Mucosa of rectum (tissue), 2 donors: ENCODE measurements at regions not wholly inside any gene's neighbourhood (a gene's known extent, or its start where the extent isn't known, plus 50 kb on each side); places are given as distances from the start of the nearest gene placed in this dataset.

Source experiments
- H3K27ac ChIP-seq, 2 donors: one replicate each; pipeline ENCODE4 v1.7.0; 2013; ENCODE audit warnings: inconsistent platforms in 2 of 2, low read depth in 2 of 2, low read length in 2 of 2
- H3K27me3 ChIP-seq, 2 donors: one replicate each; pipeline ENCODE4 v1.7.0; 2013; ENCODE audit warnings: low read length in 2 of 2; ENCODE audit not compliant: control insufficient read depth in 2 of 2, insufficient read depth in 2 of 2
- H3K36me3 ChIP-seq, 2 donors: one replicate each; pipeline ENCODE4 v1.7.0; 2013; ENCODE audit warnings: low read length in 2 of 2; ENCODE audit not compliant: control insufficient read depth in 2 of 2, insufficient read depth in 2 of 2
- H3K4me1 ChIP-seq, 2 donors: one replicate each; pipeline ENCODE4 v1.7.0; 2013; ENCODE audit warnings: low read length in 2 of 2, mild to moderate bottlenecking in 1 of 2; ENCODE audit not compliant: control insufficient read depth in 2 of 2, insufficient read depth in 2 of 2
- H3K4me3 ChIP-seq, 2 donors: one replicate each; pipeline ENCODE4 v1.7.0; 2013; ENCODE audit warnings: low read length in 2 of 2
- H3K9ac ChIP-seq, 2 donors: one replicate each; pipeline ENCODE4 v1.7.0; 2013; ENCODE audit warnings: low read length in 2 of 2, low read depth in 1 of 2, mild to moderate bottlenecking in 1 of 2
- H3K9me3 ChIP-seq, 2 donors: one replicate each; pipeline ENCODE4 v1.7.0; 2013; ENCODE audit warnings: low read length in 2 of 2; ENCODE audit not compliant: control insufficient read depth in 2 of 2
- donor health status: healthy.
- donor health status: Normal muscosa, but diverticular disease.

- no peak overlapping the region for H3K9ac ChIP-seq
- H3K4me3 ChIP-seq, result no peak overlapping the region
- no peaks in the 10 kb centered on the region for H3K4me1 ChIP-seq
- H3K27ac ChIP-seq, result no peak overlapping the region
- no peaks in the 10 kb centered on the region for H3K27me3 ChIP-seq
- no peaks in the 10 kb centered on the region for H3K9me3 ChIP-seq
- H3K36me3 ChIP-seq, result no peaks in the 10 kb centered on the region
Observed at GRCh38 chr14:101050901-101051490, 147.5 kb upstream of the RTL1 start.

DNA sequence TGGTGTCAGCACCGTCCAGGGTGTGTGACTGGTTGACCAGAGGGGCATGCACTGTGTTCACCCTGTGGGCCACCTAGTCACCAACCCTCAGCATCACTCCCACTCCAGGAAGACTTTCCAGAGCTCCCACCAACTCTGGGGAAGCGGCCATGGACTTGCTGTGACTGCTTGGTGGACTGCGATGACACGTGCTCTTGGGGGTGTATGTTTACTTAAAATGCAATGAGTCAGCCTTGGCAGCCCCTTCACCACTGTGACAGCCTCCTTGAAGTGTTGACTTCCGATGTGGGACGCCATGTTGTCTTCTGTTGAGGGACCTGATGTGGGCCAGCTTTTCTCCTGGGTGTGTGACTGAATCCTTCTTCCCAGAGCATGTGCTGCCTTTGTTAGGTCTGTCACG lies 151.1 kb upstream of the RTL1 start:
- Histone ChIP-seq H3K4me1 (no peaks in the 10 kb centered on the region), H3K27ac (no peak overlapping the region)

GRCh38 chr14:101055106-101055662 lies 151.7 kb upstream of the RTL1 start:
- Histone ChIP-seq H3K4me1 (no peaks in the 10 kb centered on the region), H3K4me3 (no peak overlapping the region), H3K27ac (no peak overlapping the region), H3K9me3 (no peaks in the 10 kb centered on the region), H3K9ac (no peak overlapping the region), H3K36me3 (no peaks in the 10 kb centered on the region), H3K27me3 (no peaks in the 10 kb centered on the region)

More for the DNA sequence above, 151.1 kb upstream of the RTL1 start:
- Histone ChIP-seq H3K4me3 (no peak overlapping the region), H3K27me3 (no peaks in the 10 kb centered on the region), H3K36me3 (no peaks in the 10 kb centered on the region), H3K9ac (no peak overlapping the region), H3K9me3 (no peaks in the 10 kb centered on the region)

GRCh38 chr14:101055776-101056374 lies 152.4 kb upstream of the RTL1 start:
- H3K4me3 ChIP-seq, result no peak overlapping the region
- H3K9ac ChIP-seq, result no peak overlapping the region
- no peak overlapping the region for H3K27ac ChIP-seq
- no peaks in the 10 kb centered on the region for H3K27me3 ChIP-seq
- H3K4me1 ChIP-seq, result no peaks in the 10 kb centered on the region
- no peaks in the 10 kb centered on the region for H3K9me3 ChIP-seq
- H3K36me3 ChIP-seq, result no peaks in the 10 kb centered on the region

DNA sequence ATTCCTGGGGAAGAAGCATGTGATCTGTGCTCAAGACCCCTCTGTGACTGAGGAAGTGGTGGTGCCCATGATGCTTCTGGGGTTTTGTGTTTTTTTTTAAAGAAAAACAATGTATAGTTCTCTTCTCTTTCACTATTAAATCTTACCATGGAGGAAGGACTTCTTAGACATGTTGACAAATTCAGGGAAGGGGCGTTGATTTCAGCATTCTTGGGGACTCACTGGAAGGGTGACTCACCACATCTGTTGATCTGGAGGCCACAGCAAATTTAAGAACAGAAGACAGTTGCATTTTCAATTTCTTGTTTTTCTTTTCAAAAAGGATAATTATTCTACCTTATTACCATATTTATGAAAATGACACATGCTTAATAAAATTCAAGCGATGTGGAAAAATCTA lies 152.9 kb upstream of the RTL1 start:
- Histone ChIP-seq H3K36me3 (no peaks in the 10 kb centered on the region), H3K4me1 (no peaks in the 10 kb centered on the region), H3K9ac (no peak overlapping the region), H3K27ac (no peak overlapping the region), H3K27me3 (no peaks in the 10 kb centered on the region), H3K4me3 (no peak overlapping the region), H3K9me3 (no peaks in the 10 kb centered on the region)

DNA sequence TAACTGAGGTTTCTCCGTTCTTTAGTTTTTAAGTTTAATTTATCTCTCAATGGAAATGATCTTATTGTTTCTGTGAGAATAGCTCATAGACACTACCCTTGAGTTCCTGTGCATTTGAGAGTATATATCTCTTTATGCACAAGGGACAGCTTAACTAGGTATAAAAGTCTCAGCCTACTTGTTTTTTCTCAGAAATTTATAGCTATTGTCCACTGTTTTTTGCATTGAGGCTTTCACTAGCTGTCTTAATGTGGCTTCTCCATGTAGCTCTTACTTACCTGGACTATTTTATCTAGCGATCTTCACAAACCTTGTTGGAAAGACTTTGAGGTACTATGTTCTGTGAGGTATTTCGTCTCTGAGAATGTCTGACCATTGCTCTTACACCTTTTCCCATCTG lies 153.9 kb upstream of the RTL1 start:
- no peaks in the 10 kb centered on the region for H3K9me3 ChIP-seq
- no peak overlapping the region for H3K4me3 ChIP-seq
- H3K4me1 ChIP-seq, result no peaks in the 10 kb centered on the region
- no peak overlapping the region for H3K9ac ChIP-seq
- H3K27ac ChIP-seq, result no peak overlapping the region
- no peaks in the 10 kb centered on the region for H3K36me3 ChIP-seq
- no peaks in the 10 kb centered on the region for H3K27me3 ChIP-seq

DNA sequence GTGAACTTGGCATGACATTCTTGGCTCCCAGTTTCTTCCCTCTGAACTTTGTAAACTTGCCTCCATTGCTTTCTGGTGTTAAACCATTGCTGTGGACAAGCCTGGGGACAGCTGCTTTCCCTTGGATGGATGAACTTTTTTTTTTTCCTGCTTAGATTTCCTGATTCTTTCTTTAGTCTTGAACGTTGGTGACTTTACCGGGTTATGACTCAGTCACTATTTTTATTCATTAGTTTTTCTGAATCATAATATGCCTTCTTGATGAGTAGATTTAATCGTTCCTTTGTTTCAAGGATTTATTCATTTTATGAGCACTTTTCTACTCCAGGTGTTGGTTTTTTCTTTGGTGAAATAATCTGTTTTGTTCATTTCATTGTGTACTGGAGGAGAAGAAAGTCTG lies 155.0 kb upstream of the RTL1 start:
- no peak overlapping the region for H3K27ac ChIP-seq
- no peaks in the 10 kb centered on the region for H3K4me1 ChIP-seq
- H3K4me3 ChIP-seq, result no peak overlapping the region
- no peak overlapping the region for H3K9ac ChIP-seq
- no peaks in the 10 kb centered on the region for H3K27me3 ChIP-seq
- no peaks in the 10 kb centered on the region for H3K9me3 ChIP-seq
- no peaks in the 10 kb centered on the region for H3K36me3 ChIP-seq

DNA sequence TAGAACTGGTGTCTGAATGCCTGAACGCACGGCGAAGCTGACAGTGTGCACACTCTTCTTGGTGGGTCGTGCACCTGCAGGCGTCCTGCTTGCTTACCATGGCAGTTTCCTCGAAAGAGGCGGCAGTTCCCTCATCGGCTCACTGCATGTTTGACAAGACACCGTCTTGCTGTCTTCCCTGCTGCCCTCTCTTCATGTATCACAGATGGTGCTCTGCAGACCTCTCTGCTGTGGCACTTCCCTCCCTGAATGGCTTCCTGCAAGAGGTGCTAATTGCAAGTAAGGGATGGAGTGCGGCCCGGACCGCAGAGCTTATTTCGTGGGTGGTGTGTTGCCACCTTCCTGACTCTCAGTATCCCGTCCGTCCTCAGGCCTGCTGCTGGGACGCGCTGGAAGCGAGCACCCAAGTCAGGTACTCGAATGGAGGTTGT lies 156.7 kb upstream of the RTL1 start:
- Histone ChIP-seq H3K4me3 (no peak overlapping the region), H3K9ac (no peak overlapping the region), H3K4me1 (no peaks in the 10 kb centered on the region), H3K36me3 (no peaks in the 10 kb centered on the region), H3K27me3 (no peaks in the 10 kb centered on the region), H3K27ac (no peak overlapping the region), H3K9me3 (no peaks in the 10 kb centered on the region)

DNA sequence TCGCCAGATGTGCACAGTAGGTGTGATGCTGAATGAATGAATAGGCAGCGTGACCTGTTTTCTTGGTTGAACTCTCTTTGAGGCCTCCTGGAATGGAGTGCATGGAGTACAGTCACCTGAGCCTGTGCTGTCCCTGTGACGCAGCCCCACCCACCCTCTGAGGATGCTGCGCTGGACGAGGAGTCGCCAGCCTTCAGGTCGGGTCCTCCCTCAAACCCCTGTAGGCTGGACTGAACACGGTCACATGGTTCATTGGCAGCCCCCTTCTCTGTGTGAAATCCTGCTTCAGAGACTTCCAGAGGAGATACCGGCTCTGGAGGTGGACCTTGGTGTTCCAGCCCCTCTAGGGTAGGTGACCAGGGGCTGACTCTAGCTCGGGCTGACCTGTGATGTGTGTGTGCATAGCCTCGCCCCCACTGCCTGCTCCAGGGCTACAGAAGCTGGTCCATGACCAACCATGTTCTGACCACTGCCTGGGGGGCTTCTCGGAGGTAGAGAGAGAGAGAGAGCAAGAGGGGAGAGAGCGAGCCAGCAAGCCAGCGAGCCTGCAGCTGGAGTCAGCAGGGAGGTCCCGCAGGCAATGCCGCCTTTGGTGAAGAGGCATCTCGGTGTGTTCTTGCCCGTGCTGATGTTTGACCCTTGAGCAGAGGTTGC lies 158.0 kb upstream of the RTL1 start:
- H3K9me3 ChIP-seq, result no peaks in the 10 kb centered on the region
- H3K36me3 ChIP-seq, result no peaks in the 10 kb centered on the region
- no peaks in the 10 kb centered on the region for H3K27me3 ChIP-seq
- H3K9ac ChIP-seq, result no peak overlapping the region
- H3K4me1 ChIP-seq, result no peaks in the 10 kb centered on the region
- no peak overlapping the region for H3K4me3 ChIP-seq
- no peak overlapping the region for H3K27ac ChIP-seq

- Histone ChIP-seq H3K36me3 (no peaks in the 10 kb centered on the region), H3K4me1 (no peaks in the 10 kb centered on the region), H3K9ac (no peak overlapping the region), H3K27ac (no peak overlapping the region), H3K4me3 (no peak overlapping the region), H3K9me3 (no peaks in the 10 kb centered on the region), H3K27me3 (no peaks in the 10 kb centered on the region)
Observed at GRCh38 chr14:101062065-101062450, 158.5 kb upstream of the RTL1 start.
